ENCODE measurements at regions not wholly inside any gene's neighbourhood (a gene's known extent, or its start where the extent isn't known, plus 50 kb on each side); places are given as distances from the start of the nearest gene placed in this dataset.

- no peak for TF ChIP-seq CTCF (IDR thresholded peaks at IDR 0.05)
- Histone ChIP-seq H3K4me2 (replicated peaks; ENCODE audit: extremely low read depth, low read length, poor library complexity, severe bottlenecking) (peak overlapping the region; percentile 78), H3K9me3 (replicated peaks in 1 of 2; ENCODE audit: control insufficient read depth in 1 of 2, insufficient read depth in 1 of 2, low read length in 2 of 2) (no peaks in the 10 kb centered on the region), H4K20me1 (ENCODE audit: insufficient read depth, low read length) (no peaks in the 10 kb centered on the region), H2AFZ (ENCODE audit: insufficient read depth, low read depth, low read length, poor library complexity, severe bottlenecking) (no peak overlapping the region), H3K27ac (ENCODE audit: low read depth in 1 of 2, low read length in 2 of 2) (peak overlapping the region in 1 of 2 donors; percentile 83), H3K9ac (ENCODE audit: insufficient read depth, low read length, poor library complexity, severe bottlenecking) (no peak overlapping the region), H3K79me2 (ENCODE audit: insufficient read depth, low read length) (no peaks in the 10 kb centered on the region), H3K4me1 (ENCODE audit: control insufficient read depth in 1 of 2, insufficient read depth in 2 of 2, low read length in 2 of 2) (peaks cover 35 to 45% of the 10 kb centered on the region in 2 donors), H3K36me3 (replicated peaks in 1 of 2; ENCODE audit: control insufficient read depth in 1 of 2, insufficient read depth in 2 of 2, low read length in 2 of 2) (no peaks in the 10 kb centered on the region), H3K27me3 (ENCODE audit: control insufficient read depth in 2 of 2, insufficient read depth in 2 of 2, low read length in 2 of 2) (no peaks in the 10 kb centered on the region), H3K4me3 (replicated peaks in 1 of 3; ENCODE audit: low read depth in 2 of 3, low read length in 3 of 3) (peak overlapping the region in 1 of 3 experiments; percentile 74)
- Mint-ChIP-seq H3K27ac (peak overlapping the region; percentile 2 to 92 (median 75)), H3K9me3 (no peaks in the 10 kb centered on the region), H3K4me1 (peaks cover 47% of the 10 kb centered on the region), H3K27me3 (ENCODE audit: low read depth in 3 of 3) (peaks cover 0 to 5% (median 1%) of the 10 kb centered on the region in 3 donors), H3K36me3 (no peaks in the 10 kb centered on the region), H3K4me3 (peak overlapping the region in 1 of 2 donors; percentile 91)
- intact Hi-C loops (cut with micrococcal nuclease), result loop anchor here (5.0 to 10.0 kb wide), 5 partner anchors 107 to 817 kb away; partner anchors contain the start of gene TCF7L2 (in 1 of the 2)
- no peak for DNase-seq
- WGBS (ENCODE audit: insufficient coverage), result 60% methylated on average over 1 of the region's 6 CpGs
Observed at GRCh38 chr10:113381416-113381815, 171.4 kb upstream of the HABP2 start.

GRCh38 chr10:113381981-113382509 lies 170.8 kb upstream of the HABP2 start:
- Mint-ChIP-seq H3K9me3 (no peaks in the 10 kb centered on the region), H3K27me3 (ENCODE audit: low read depth in 3 of 3) (peaks cover 0 to 5% (median 1%) of the 10 kb centered on the region in 3 donors), H3K4me3 (peak overlapping the region; percentile 76 to 91), H3K27ac (peak overlapping the region; percentile 75 to 92 (median 88)), H3K36me3 (no peaks in the 10 kb centered on the region), H3K4me1 (peaks cover 47% of the 10 kb centered on the region)
- peak overlapping the region in 1 of 2 donors; percentile 83 for H3K27ac ChIP-seq (ENCODE audit: low read depth in 1 of 2, low read length in 2 of 2)
- H3K36me3 ChIP-seq (replicated peaks in 1 of 2; ENCODE audit: control insufficient read depth in 1 of 2, insufficient read depth in 2 of 2, low read length in 2 of 2), result no peaks in the 10 kb centered on the region
- no peaks in the 10 kb centered on the region for H3K79me2 ChIP-seq (ENCODE audit: insufficient read depth, low read length)
- DNase-seq, result peak; percentile 67 to 84 (median 67)
- H3K4me2 ChIP-seq (replicated peaks; ENCODE audit: extremely low read depth, low read length, poor library complexity, severe bottlenecking), result peak overlapping the region; percentile 78
- intact Hi-C loops (cut with micrococcal nuclease), result loop anchor here (5.0 to 10.0 kb wide), 5 partner anchors 107 to 817 kb away; partner anchors contain the start of gene TCF7L2 (in 1 of the 2)
- H2AFZ ChIP-seq (ENCODE audit: insufficient read depth, low read depth, low read length, poor library complexity, severe bottlenecking), result peak overlapping the region; percentile 78
- no peaks in the 10 kb centered on the region for H4K20me1 ChIP-seq (ENCODE audit: insufficient read depth, low read length)
- TF ChIP-seq CTCF (IDR thresholded peaks at IDR 0.05), result no peak
- no peaks in the 10 kb centered on the region for H3K9me3 ChIP-seq (replicated peaks in 1 of 2; ENCODE audit: control insufficient read depth in 1 of 2, insufficient read depth in 1 of 2, low read length in 2 of 2)
- H3K9ac ChIP-seq (ENCODE audit: insufficient read depth, low read length, poor library complexity, severe bottlenecking), result peak overlapping the region; percentile 62
- WGBS (ENCODE audit: insufficient coverage), result 0% methylated on average over 2 of the region's 9 CpGs
- H3K27me3 ChIP-seq (ENCODE audit: control insufficient read depth in 2 of 2, insufficient read depth in 2 of 2, low read length in 2 of 2), result no peaks in the 10 kb centered on the region
- peaks cover 35 to 45% of the 10 kb centered on the region in 2 donors for H3K4me1 ChIP-seq (ENCODE audit: control insufficient read depth in 1 of 2, insufficient read depth in 2 of 2, low read length in 2 of 2)
- peak overlapping the region; percentile 32 to 74 (median 63) for H3K4me3 ChIP-seq (replicated peaks in 1 of 3; ENCODE audit: low read depth in 2 of 3, low read length in 3 of 3)

All from CD14-positive monocyte (primary cell).